HG03457 (cell line): ENCODE measurements at regions not wholly inside any gene's neighbourhood (a gene's known extent, or its start where the extent isn't known, plus 50 kb on each side); places are given as distances from the start of the nearest gene placed in this dataset.
"Not testable (repeated sequence)": the region's sequence is repeated elsewhere in the genome, so short reads cannot be mapped to it uniquely, and the experiment has no call there.

Experiments used
- ATAC-seq: cut with Tn5 transposase; IDR thresholded peaks from one replicate; pipeline ENCODE4 v1.9.1; 2021; ENCODE audit warnings: moderate number of reproducible peaks; ENCODE audit not compliant: unreplicated experiment

GRCh38 chr1:80624682-80625081 lies 1176.1 kb upstream of the ADGRL2 start:
- ATAC-seq: no peak

GRCh38 chr1:80607064-80607463 lies 1193.7 kb upstream of the ADGRL2 start:
- ATAC-seq: no peak

GRCh38 chr1:80594013-80594412 lies 1206.7 kb upstream of the ADGRL2 start:
- no peak for ATAC-seq

- no peak for ATAC-seq
Observed at GRCh38 chr1:80593197-80593596, 1207.5 kb upstream of the ADGRL2 start.

- no peak for ATAC-seq
Observed at GRCh38 chr1:80582980-80583379, 1217.8 kb upstream of the ADGRL2 start.

- ATAC-seq: no peak
Observed at GRCh38 chr1:80579055-80579454, 1221.7 kb upstream of the ADGRL2 start.

GRCh38 chr1:80566867-80567266 lies 1233.9 kb upstream of the ADGRL2 start:
- ATAC-seq: no peak

- ATAC-seq: no peak
Observed at GRCh38 chr1:80566123-80566522, 1234.6 kb upstream of the ADGRL2 start.

GRCh38 chr1:80565406-80565805 lies 1235.3 kb upstream of the ADGRL2 start:
- no peak for ATAC-seq

- no peak for ATAC-seq
Observed at GRCh38 chr1:80542231-80542630, 1258.5 kb upstream of the ADGRL2 start.

GRCh38 chr1:80540596-80540995 lies 1260.1 kb upstream of the ADGRL2 start:
- no peak for ATAC-seq

GRCh38 chr1:80540149-80540548 lies 1260.6 kb upstream of the ADGRL2 start:
- no peak for ATAC-seq

GRCh38 chr1:80539298-80539697 lies 1261.4 kb upstream of the ADGRL2 start:
- not testable (repeated sequence) for ATAC-seq

- ATAC-seq: no peak
Observed at GRCh38 chr1:80536461-80536860, 1264.3 kb upstream of the ADGRL2 start.

GRCh38 chr1:80535466-80535865 lies 1265.3 kb upstream of the ADGRL2 start:
- ATAC-seq: no peak

- no peak for ATAC-seq
Observed at GRCh38 chr1:80534606-80535360, 1266.0 kb upstream of the ADGRL2 start.

- ATAC-seq: no peak
Observed at GRCh38 chr1:80533775-80534334, 1266.9 kb upstream of the ADGRL2 start.

GRCh38 chr1:80533093-80533492 lies 1267.6 kb upstream of the ADGRL2 start:
- no peak for ATAC-seq

- ATAC-seq: no peak
Observed at GRCh38 chr1:80531182-80531581, 1269.6 kb upstream of the ADGRL2 start.

- no peak for ATAC-seq
Observed at GRCh38 chr1:80529546-80529945, 1271.2 kb upstream of the ADGRL2 start.

- ATAC-seq: no peak
Observed at GRCh38 chr1:80523861-80524260, 1276.9 kb upstream of the ADGRL2 start.

- ATAC-seq: not testable (repeated sequence)
Observed at GRCh38 chr1:80523071-80523470, 1277.7 kb upstream of the ADGRL2 start.

- ATAC-seq: no peak
Observed at GRCh38 chr1:80520949-80521348, 1279.8 kb upstream of the ADGRL2 start.
